Dermis microvascular lymphatic vessel endothelial cell (primary cell): ENCODE measurements at regions not wholly inside any gene's neighbourhood (a gene's known extent, or its start where the extent isn't known, plus 50 kb on each side); places are given as distances from the start of the nearest gene placed in this dataset.
"Not testable (repeated sequence)": the region's sequence is repeated elsewhere in the genome, so short reads cannot be mapped to it uniquely, and the experiment has no call there.

Experiments used
- DNase-seq, 2 donors: peaks; one replicate each; pipeline versions ENCODE4 v3.0.0 to v3.0.0-alpha.2; 2010; ENCODE audit warnings: low read depth in 2 of 2

- no peak for DNase-seq
Observed at GRCh38 chr2:167749660-167750059, 497.7 kb downstream of the STK39 start.

GRCh38 chr2:167749016-167749415 is 498.4 kb downstream of the STK39 start:
- no peak for DNase-seq

GRCh38 chr2:167748536-167748935 is 498.9 kb downstream of the STK39 start:
- no peak for DNase-seq

DNA sequence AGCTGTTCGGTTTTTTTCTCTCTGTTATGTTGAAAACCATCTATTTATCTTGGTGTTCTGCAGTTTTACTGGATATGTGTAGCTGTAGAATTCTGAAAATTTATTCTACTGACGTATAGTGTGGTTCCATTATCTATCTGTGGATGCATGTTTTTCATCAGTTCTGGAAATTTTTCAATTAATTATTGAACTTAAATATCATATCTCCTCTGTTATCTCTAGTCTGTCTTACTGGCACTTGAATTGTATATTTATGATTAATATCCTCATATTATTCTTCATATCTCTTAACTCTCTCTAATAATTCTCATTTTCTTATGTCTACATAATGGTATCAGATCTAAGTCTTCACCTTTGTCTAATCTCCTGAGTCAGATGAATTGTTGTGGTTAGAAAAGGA is 501.7 kb downstream of the STK39 start:
- DNase-seq, result no peak

DNA sequence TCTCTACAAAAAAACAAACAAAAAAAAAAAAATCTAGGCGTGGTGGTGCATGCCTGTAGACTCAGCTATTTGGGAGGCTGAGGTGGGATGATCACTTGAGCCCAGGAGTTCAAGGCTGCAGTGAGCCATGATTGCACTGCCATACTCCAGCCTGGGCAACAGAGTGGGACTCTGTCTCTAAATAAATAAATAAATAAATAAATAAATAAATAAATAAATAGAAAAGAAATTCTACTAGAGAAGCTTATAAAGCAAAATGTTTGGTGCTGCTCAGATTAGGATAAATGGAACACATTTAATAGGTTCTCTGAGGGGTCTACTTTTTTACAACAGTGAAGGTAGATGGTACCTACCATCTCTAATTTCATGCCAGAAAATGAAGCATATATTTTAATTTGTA is 507.5 kb downstream of the STK39 start:
- DNase-seq, result not testable (repeated sequence)

DNA sequence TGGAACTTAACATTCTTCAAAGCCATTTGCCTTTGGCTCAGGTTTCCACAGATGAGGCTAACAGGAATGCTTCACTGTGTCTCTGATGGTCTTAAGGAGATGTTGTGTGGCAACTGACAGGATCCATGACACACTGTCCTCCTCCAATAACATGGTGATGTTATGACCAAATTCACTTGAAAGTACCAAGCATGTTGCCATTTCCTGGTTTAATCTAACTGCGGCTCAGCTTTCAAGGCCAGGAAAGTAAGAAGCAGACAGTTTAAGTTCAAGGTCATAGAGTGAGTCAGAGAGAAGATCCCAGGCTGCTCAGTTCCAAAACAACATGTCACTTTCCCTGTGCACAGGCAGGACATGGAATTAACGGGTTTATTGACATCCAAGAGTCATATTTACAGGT is 513.6 kb downstream of the STK39 start:
- no peak for DNase-seq

DNA sequence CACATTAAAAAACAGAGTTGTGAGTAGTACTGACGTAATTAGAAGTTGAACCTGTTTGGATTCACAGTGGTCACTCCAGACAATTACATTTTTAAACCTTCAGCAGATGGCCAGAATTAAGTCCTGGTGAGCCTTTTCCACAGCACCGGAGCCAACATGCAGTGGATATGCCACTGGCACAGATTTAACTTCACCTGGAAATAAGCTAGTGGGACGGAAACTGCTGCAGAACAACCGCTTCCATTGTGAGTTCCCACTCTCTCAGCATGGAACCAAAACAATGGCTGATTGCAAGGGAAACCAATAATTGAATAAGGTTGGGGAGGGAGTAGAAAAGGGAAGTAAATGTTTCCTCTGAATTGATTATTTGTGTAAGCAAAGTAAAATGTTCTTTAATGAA is 515.1 kb downstream of the STK39 start:
- no peak for DNase-seq

DNA sequence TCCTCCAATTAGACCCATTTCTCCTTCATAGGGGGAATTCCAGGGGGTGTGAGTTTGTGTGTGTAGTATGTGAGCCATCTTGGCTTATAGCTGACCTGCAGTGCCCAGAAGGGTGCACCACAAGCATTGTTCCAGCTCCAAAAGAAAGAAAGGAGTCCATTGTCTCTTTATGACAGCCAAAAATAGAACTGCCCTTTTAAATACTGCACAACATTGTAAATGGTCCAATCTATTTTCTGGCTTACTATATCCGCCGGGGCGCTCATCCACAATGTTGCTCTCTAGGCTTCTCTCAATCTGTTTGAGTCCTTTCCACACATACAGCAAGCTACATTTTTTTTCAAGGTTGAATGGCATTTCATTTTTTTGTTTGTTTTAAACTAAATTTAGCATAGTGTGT is 517.5 kb downstream of the STK39 start:
- DNase-seq, result no peak

- DNase-seq, result no peak
Observed at GRCh38 chr2:167726788-167727187, 520.6 kb downstream of the STK39 start.

- no peak for DNase-seq
Observed at GRCh38 chr2:167721593-167721992, 525.8 kb downstream of the STK39 start.

GRCh38 chr2:167719410-167719809 is 528.0 kb downstream of the STK39 start:
- DNase-seq, result no peak

- DNase-seq, result no peak
Observed at GRCh38 chr2:167718560-167718959, 528.8 kb downstream of the STK39 start.

GRCh38 chr2:167715932-167716331 is 531.5 kb downstream of the STK39 start:
- DNase-seq, result no peak

DNA sequence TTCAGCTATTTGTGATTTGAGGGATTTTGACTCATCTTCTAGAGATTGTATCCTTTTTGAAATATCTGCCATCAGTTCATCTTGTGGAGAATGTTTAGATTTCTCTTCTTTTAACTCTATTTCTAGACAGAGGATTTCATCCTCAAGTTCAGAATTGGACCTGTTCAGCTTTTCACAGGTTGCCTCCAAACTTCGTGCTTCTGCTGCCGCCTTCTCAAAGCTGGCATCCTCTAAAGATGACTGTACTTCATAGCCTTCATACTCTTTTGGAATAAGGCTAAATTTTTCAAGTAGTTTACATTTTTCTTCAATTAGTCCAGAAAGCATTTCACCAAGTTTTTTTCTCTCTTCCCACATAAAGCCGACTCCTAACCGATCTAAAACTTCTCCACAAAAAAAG is 531.9 kb downstream of the STK39 start:
- not testable (repeated sequence) for DNase-seq

DNA sequence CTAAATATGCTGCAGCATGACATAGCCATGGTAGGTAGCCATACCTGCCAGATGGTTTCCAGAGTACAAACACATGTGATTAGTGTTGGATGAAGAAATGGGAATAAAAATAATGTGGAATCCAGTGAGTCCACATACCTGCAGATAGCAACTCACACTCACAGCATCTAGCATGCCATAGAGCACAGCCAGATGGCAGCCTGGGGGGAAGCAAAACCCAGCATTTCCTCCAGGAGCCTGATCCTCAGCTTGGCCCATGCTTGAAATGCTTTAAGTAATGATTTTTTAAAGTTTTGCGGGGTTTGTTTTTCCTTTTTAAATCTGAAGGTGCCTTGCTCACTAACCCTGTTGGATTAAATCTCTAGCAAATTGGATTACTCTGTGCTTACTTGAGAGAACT is 535.1 kb downstream of the STK39 start:
- DNase-seq, result no peak

GRCh38 chr2:167708998-167709397 is 538.4 kb downstream of the STK39 start:
- no peak for DNase-seq

- DNase-seq, result no peak
Observed at GRCh38 chr2:167706800-167707199, 540.6 kb downstream of the STK39 start.

DNA sequence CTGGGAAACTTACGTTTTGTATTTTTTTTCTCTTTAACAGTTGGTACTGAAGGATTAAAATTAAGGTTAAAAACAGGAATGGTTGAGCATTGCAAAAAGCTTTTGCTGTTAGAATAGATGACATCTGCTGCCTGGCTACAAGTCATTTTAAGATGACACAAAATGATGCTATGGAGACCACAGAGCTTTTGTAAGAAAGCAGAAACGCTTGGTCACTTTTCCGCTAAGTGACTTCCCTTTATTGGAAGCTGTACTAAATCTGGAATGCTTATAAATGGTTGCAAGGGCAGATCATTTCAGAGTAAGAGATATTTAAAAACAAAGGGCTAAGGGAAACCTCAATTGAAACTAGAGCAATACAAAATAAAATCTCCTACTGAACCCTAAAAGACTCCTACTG is 544.0 kb downstream of the STK39 start:
- DNase-seq, result no peak

DNA sequence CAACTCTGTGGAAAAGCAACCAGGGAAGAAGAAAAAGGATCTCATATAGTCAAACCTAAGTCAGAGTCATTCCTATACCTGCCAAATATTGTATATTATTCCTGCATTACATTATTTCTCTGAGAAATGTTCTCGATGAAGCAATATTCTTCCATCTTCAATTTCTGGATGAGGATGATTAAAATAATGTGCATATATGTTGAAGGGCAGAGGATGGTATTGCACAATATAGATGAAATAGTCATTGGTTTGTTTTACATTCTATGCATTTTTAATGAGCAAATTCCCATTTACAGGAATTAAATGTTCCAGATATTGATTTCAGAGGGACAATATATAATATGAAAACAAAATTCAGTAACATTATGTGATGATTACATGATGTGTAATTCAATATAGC is 545.2 kb downstream of the STK39 start:
- no peak for DNase-seq

DNA sequence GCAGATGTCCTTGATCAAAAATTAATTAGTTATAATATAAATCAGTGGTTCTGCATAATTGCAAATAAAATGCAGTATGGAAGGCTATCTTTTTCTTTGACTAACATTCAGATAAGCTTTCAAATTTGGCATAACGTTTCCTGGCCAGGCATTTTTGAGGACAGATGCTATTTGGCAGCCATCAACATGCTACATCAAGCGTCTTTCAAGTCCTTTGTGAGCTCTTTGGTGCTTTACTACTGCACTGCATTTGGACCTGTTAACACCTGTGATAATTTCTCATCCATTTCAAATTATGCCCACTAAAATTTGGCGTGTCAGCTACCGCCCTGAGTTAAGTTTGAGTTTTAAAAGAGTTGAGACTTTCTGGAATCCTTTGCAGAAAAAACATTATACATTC is 545.7 kb downstream of the STK39 start:
- DNase-seq, result no peak

GRCh38 chr2:167697948-167698347 is 549.4 kb downstream of the STK39 start:
- DNase-seq, result no peak

DNA sequence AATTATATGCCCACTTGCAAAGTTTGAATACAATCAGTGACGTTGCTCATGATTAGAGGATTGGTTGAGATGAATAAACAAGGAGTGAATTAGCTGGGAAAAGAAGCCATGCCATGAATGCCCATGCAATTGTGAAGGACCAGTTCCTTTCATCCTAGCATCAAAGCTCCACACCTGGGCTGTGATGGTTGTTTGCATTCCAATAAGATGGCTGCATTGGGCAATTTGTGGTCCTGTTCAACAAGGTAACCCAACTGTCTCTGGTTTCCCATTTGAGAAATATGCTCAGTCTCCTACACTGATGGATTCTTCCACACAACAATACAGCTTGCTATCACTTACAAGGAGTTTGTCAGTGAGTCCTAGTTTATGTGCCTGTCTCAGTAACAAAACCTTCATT is 550.2 kb downstream of the STK39 start:
- DNase-seq, result no peak

DNA sequence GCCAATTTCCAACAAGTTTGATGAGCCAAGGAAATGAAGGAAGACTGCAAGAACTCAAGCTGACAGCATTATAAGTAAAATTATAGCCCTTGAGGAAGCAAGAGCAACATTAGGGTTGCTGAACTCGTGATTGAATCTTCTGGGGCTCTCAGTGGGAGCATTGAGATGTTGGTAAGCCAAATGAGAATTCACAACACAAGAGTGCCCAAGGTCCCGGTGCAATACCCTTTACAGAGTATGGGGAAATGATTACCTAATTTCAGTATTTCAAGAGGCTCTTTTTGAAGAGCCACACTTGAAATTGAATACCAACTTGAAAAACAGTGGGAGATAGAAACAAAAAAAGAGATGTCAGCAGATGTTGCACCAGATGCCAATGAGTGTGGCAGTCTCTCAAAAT is 554.5 kb downstream of the STK39 start:
- no peak for DNase-seq

DNA sequence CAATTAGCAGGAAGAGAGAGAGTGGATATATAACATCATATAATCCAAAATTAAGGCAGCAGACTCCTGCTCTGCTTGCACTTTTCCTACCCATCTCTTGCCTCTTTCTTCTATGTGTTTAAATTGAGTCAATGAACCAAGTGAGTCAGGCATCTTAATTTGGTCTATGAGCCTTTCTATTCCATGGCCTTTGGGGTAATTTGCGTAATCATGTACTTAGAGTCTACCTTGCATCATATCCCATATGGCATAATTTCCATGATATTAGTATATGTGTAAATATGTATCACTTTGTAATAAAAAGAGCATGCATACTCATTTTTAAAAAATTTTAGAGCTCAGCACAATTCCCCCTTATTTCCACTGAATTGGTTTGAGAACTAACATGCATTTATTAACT is 555.2 kb downstream of the STK39 start:
- DNase-seq, result no peak

DNA sequence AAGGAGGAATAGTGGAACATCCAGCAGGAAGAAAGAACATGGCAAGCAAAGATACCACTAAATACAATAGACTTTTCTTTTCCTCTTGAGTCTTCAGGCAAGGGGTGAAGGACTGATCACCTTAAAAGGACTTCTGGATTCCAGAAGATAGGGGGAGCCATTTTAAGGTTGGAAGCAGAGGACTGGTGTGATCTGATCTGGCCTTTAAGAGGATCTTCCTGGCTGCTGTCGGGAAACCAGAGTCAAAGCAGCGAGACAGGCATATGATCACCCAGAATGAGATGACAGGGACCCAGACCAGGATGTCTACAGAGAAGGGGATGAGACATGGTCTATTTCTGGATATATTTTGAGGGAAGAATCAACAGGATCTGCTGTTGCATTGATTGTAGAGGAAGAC is 558.0 kb downstream of the STK39 start:
- DNase-seq, result no peak
